Activated CD4-positive, alpha-beta T cell treated with anti-CD3 and anti-CD28 coated beads, Interleukin-2, amount 10 ng/mL, durations not matched to agents 24 days and 14 days (primary cell): ENCODE measurements at regions not wholly inside any gene's neighbourhood (a gene's known extent, or its start where the extent isn't known, plus 50 kb on each side); places are given as distances from the start of the nearest gene placed in this dataset.

Experiments
- DNase-seq: peaks from one replicate; pipeline ENCODE4 v3.0.0; 2022
- H3K27ac Mint-ChIP-seq: one replicate; pipeline ENCODE4 v1.8.0; 2022; ENCODE audit warnings: mild to moderate bottlenecking, mixed read lengths
- H3K27me3 Mint-ChIP-seq: one replicate; pipeline ENCODE4 v1.8.0; 2022; ENCODE audit warnings: mixed read lengths
- H3K36me3 Mint-ChIP-seq: one replicate; pipeline ENCODE4 v1.8.0; 2022; ENCODE audit warnings: low read depth, mild to moderate bottlenecking, mixed read lengths
- H3K4me1 Mint-ChIP-seq: one replicate; pipeline ENCODE4 v1.8.0; 2021; ENCODE audit warnings: mixed read lengths
- H3K4me3 Mint-ChIP-seq: one replicate; pipeline ENCODE4 v1.8.0; 2022; ENCODE audit warnings: mild to moderate bottlenecking, moderate library complexity, mixed read lengths
- H3K9me3 Mint-ChIP-seq: one replicate; pipeline ENCODE4 v1.8.0; 2021; ENCODE audit warnings: mixed read lengths
- intact Hi-C: fragments of 100-400 bp; cut with micrococcal nuclease; formaldehyde crosslinking; loops from one replicate; pipeline ENCODE4 v1.15.1; 2023

GRCh38 chr2:149657401-149658040 lies 69.9 kb upstream of the MMADHC start:
- intact Hi-C loops, result no loop called here
- no peak overlapping the region for H3K27ac Mint-ChIP-seq
- no peaks in the 10 kb centered on the region for H3K36me3 Mint-ChIP-seq

GRCh38 chr2:149656996-149657395 lies 69.4 kb upstream of the MMADHC start:
- Mint-ChIP-seq H3K4me1 (no peaks in the 10 kb centered on the region), H3K36me3 (no peaks in the 10 kb centered on the region), H3K27me3 (no peaks in the 10 kb centered on the region), H3K9me3 (no peaks in the 10 kb centered on the region), H3K27ac (no peak overlapping the region), H3K4me3 (no peak overlapping the region)
- intact Hi-C loops, result no loop called here
- DNase-seq, result no peak

More at GRCh38 chr2:149657401-149658040, 69.9 kb upstream of the MMADHC start:
- H3K9me3 Mint-ChIP-seq, result no peaks in the 10 kb centered on the region
- H3K27me3 Mint-ChIP-seq, result no peaks in the 10 kb centered on the region
- no peak overlapping the region for H3K4me3 Mint-ChIP-seq
- DNase-seq, result no peak
- H3K4me1 Mint-ChIP-seq, result no peaks in the 10 kb centered on the region

GRCh38 chr2:149653831-149654445 lies 66.4 kb upstream of the MMADHC start:
- no peak for DNase-seq
- Mint-ChIP-seq H3K36me3 (no peaks in the 10 kb centered on the region), H3K27me3 (no peaks in the 10 kb centered on the region), H3K4me3 (no peak overlapping the region), H3K9me3 (no peaks in the 10 kb centered on the region), H3K27ac (no peak overlapping the region), H3K4me1 (no peaks in the 10 kb centered on the region)
- intact Hi-C loops, result no loop called here

GRCh38 chr2:149652926-149653325 lies 65.4 kb upstream of the MMADHC start:
- peaks cover 2% of the 10 kb centered on the region for H3K27me3 Mint-ChIP-seq
- DNase-seq, result no peak
- no peaks in the 10 kb centered on the region for H3K4me1 Mint-ChIP-seq
- no peaks in the 10 kb centered on the region for H3K9me3 Mint-ChIP-seq
- H3K4me3 Mint-ChIP-seq, result no peak overlapping the region
- H3K27ac Mint-ChIP-seq, result no peak overlapping the region
- no peaks in the 10 kb centered on the region for H3K36me3 Mint-ChIP-seq
- intact Hi-C loops, result no loop called here

GRCh38 chr2:149652526-149652925 lies 65.0 kb upstream of the MMADHC start:
- H3K4me1 Mint-ChIP-seq, result no peaks in the 10 kb centered on the region
- no peaks in the 10 kb centered on the region for H3K36me3 Mint-ChIP-seq
- H3K9me3 Mint-ChIP-seq, result no peaks in the 10 kb centered on the region
- DNase-seq, result no peak
- intact Hi-C loops, result no loop called here
- peaks cover 2% of the 10 kb centered on the region for H3K27me3 Mint-ChIP-seq
- no peak overlapping the region for H3K27ac Mint-ChIP-seq
- no peak overlapping the region for H3K4me3 Mint-ChIP-seq

GRCh38 chr2:149651229-149651628 lies 63.7 kb upstream of the MMADHC start:
- Mint-ChIP-seq H3K9me3 (no peaks in the 10 kb centered on the region), H3K27ac (no peak overlapping the region), H3K27me3 (peaks cover 2% of the 10 kb centered on the region), H3K36me3 (no peaks in the 10 kb centered on the region), H3K4me3 (no peak overlapping the region), H3K4me1 (no peaks in the 10 kb centered on the region)
- intact Hi-C loops, result no loop called here
- no peak for DNase-seq

GRCh38 chr2:149650006-149650405 lies 62.4 kb upstream of the MMADHC start:
- no peak for DNase-seq
- H3K4me1 Mint-ChIP-seq, result no peaks in the 10 kb centered on the region
- no peak overlapping the region for H3K4me3 Mint-ChIP-seq

GRCh38 chr2:149648282-149649030 lies 60.9 kb upstream of the MMADHC start:
- peaks cover 2% of the 10 kb centered on the region for H3K27me3 Mint-ChIP-seq
- no peaks in the 10 kb centered on the region for H3K9me3 Mint-ChIP-seq
- intact Hi-C loops, result no loop called here
- H3K27ac Mint-ChIP-seq, result no peak overlapping the region
- H3K4me1 Mint-ChIP-seq, result no peaks in the 10 kb centered on the region
- DNase-seq, result no peak
- no peak overlapping the region for H3K4me3 Mint-ChIP-seq
- H3K36me3 Mint-ChIP-seq, result no peaks in the 10 kb centered on the region

More at GRCh38 chr2:149650006-149650405, 62.4 kb upstream of the MMADHC start:
- no peak overlapping the region for H3K27ac Mint-ChIP-seq
- no peaks in the 10 kb centered on the region for H3K36me3 Mint-ChIP-seq
- no peaks in the 10 kb centered on the region for H3K9me3 Mint-ChIP-seq
- H3K27me3 Mint-ChIP-seq, result peaks cover 2% of the 10 kb centered on the region
- intact Hi-C loops, result no loop called here

GRCh38 chr2:149645391-149645790 lies 57.8 kb upstream of the MMADHC start:
- no peak overlapping the region for H3K4me3 Mint-ChIP-seq
- no peak for DNase-seq
- no peaks in the 10 kb centered on the region for H3K9me3 Mint-ChIP-seq
- H3K36me3 Mint-ChIP-seq, result no peaks in the 10 kb centered on the region
- no peaks in the 10 kb centered on the region for H3K4me1 Mint-ChIP-seq
- intact Hi-C loops, result no loop called here
- H3K27me3 Mint-ChIP-seq, result peaks cover 2% of the 10 kb centered on the region
- no peak overlapping the region for H3K27ac Mint-ChIP-seq
